Vagina (tissue), 2 donors: ENCODE measurements at regions not wholly inside any gene's neighbourhood (a gene's known extent, or its start where the extent isn't known, plus 50 kb on each side); places are given as distances from the start of the nearest gene placed in this dataset.

Experiments used
- DNase-seq, 2 donors: peaks; one replicate each; pipeline ENCODE4 v3.0.0-alpha.2; 2017; ENCODE audit errors: extremely low spot score in 2 of 2
- H3K27ac ChIP-seq: fragments of 200-600 bp; sonication (generic); one replicate; pipeline ENCODE4 v1.5.1; 2019
- H3K27me3 ChIP-seq: fragments of 200-600 bp; sonication (generic); one replicate; pipeline ENCODE4 v1.5.1; 2019
- H3K36me3 ChIP-seq, 2 donors: fragments of 200-600 bp; sonication (generic); one replicate each; pipeline ENCODE4 v1.5.1; 2017 to 2019
- H3K4me1 ChIP-seq: fragments of 200-600 bp; sonication (generic); one replicate; pipeline ENCODE4 v1.5.1; 2019
- H3K4me3 ChIP-seq, 2 donors: fragments of 200-600 bp; sonication (generic); 1 replicate in 1 of 2; 2 replicates in 1 of 2; pipeline ENCODE4 v1.5.1; 2016 to 2019
- H3K9me3 ChIP-seq: fragments of 200-600 bp; sonication (generic); one replicate; pipeline ENCODE4 v1.5.1; 2019
- CTCF ChIP-seq, 3 experiments: fragments of 450-650 bp in 2 of 3; fragments of 200-600 bp in 1 of 3; sonication (generic) in 1 of 3; IDR thresholded peaks; one replicate each; pipeline ENCODE4 v1.5.1; 2017 to 2019; ENCODE audit warnings: antibody characterized with exemption in 3 of 3, mild to moderate bottlenecking in 2 of 3, moderate library complexity in 2 of 3
- POLR2A ChIP-seq, 2 donors: fragments of 450-650 bp; IDR thresholded peaks; one replicate each; pipeline ENCODE4 v1.6.1; 2017; ENCODE audit warnings: antibody characterized with exemption in 2 of 2, mild to moderate bottlenecking in 2 of 2, moderate library complexity in 2 of 2
- POLR2AphosphoS5 ChIP-seq, 2 donors: sonication (generic); formaldehyde crosslinking; IDR thresholded peaks; one replicate each; pipeline ENCODE4 v1.9.0; 2017; ENCODE audit warnings: antibody characterized with exemption in 2 of 2, mild to moderate bottlenecking in 2 of 2, low read depth in 1 of 2; ENCODE audit not compliant: insufficient read depth in 1 of 2
- intact Hi-C: fragments of 100-400 bp; cut with DNase I; formaldehyde crosslinking; loops from one replicate; pipeline ENCODE4 v1.15.1; 2023

- no peak overlapping the region for H3K4me3 ChIP-seq
- no peaks in the 10 kb centered on the region for H3K36me3 ChIP-seq
- no peak for DNase-seq
- no peaks in the 10 kb centered on the region for H3K4me1 ChIP-seq
- no peak for TF ChIP-seq CTCF (IDR thresholded peaks at IDR 0.05)
- TF ChIP-seq POLR2AphosphoS5 (IDR thresholded peaks at IDR 0.05; ENCODE audit: insufficient read depth in 1 of 2, low read depth in 1 of 2) = no peak
- H3K27ac ChIP-seq = no peak overlapping the region
- H3K27me3 ChIP-seq = no peaks in the 10 kb centered on the region
- no peaks in the 10 kb centered on the region for H3K9me3 ChIP-seq
- intact Hi-C loops = no loop called here
These were observed 71.9 kb upstream of the TNS3 start for GRCh38 chr7:47653550-47654411.

- Histone ChIP-seq H3K36me3 (no peaks in the 10 kb centered on the region), H3K4me3 (no peak overlapping the region), H3K9me3 (no peaks in the 10 kb centered on the region), H3K27me3 (no peaks in the 10 kb centered on the region), H3K4me1 (no peaks in the 10 kb centered on the region), H3K27ac (no peak overlapping the region)
- intact Hi-C loops = no loop called here
- DNase-seq = no peak
- TF ChIP-seq POLR2AphosphoS5 (IDR thresholded peaks at IDR 0.05; ENCODE audit: insufficient read depth in 1 of 2, low read depth in 1 of 2) = no peak
These were observed 70.7 kb upstream of the TNS3 start for GRCh38 chr7:47652591-47652990.

- no peaks in the 10 kb centered on the region for H3K36me3 ChIP-seq
- intact Hi-C loops = no loop called here
- no peak overlapping the region for H3K27ac ChIP-seq
- H3K4me3 ChIP-seq = no peak overlapping the region
- no peak for DNase-seq
- H3K9me3 ChIP-seq = no peaks in the 10 kb centered on the region
- no peak for TF ChIP-seq CTCF (IDR thresholded peaks at IDR 0.05)
- no peak for TF ChIP-seq POLR2A (IDR thresholded peaks at IDR 0.05)
- no peak for TF ChIP-seq POLR2AphosphoS5 (IDR thresholded peaks at IDR 0.05; ENCODE audit: insufficient read depth in 1 of 2, low read depth in 1 of 2)
- no peaks in the 10 kb centered on the region for H3K4me1 ChIP-seq
- no peaks in the 10 kb centered on the region for H3K27me3 ChIP-seq
These were observed 69.7 kb upstream of the TNS3 start for GRCh38 chr7:47651355-47652317.

GRCh38 chr7:47649919-47650318 lies 68.0 kb upstream of the TNS3 start:
- TF ChIP-seq POLR2A (IDR thresholded peaks at IDR 0.05) = no peak
- TF ChIP-seq CTCF (IDR thresholded peaks at IDR 0.05) = no peak
- no peak for TF ChIP-seq POLR2AphosphoS5 (IDR thresholded peaks at IDR 0.05; ENCODE audit: insufficient read depth in 1 of 2, low read depth in 1 of 2)
- Histone ChIP-seq H3K27me3 (no peaks in the 10 kb centered on the region), H3K4me1 (no peaks in the 10 kb centered on the region), H3K36me3 (no peaks in the 10 kb centered on the region), H3K4me3 (no peak overlapping the region), H3K27ac (no peak overlapping the region), H3K9me3 (no peaks in the 10 kb centered on the region)
- intact Hi-C loops = no loop called here
- DNase-seq = no peak

- DNase-seq = no peak
- no peaks in the 10 kb centered on the region for H3K9me3 ChIP-seq
- intact Hi-C loops = no loop called here
- no peak for TF ChIP-seq POLR2A (IDR thresholded peaks at IDR 0.05)
- TF ChIP-seq POLR2AphosphoS5 (IDR thresholded peaks at IDR 0.05; ENCODE audit: insufficient read depth in 1 of 2, low read depth in 1 of 2) = no peak
- TF ChIP-seq CTCF (IDR thresholded peaks at IDR 0.05) = no peak
- no peaks in the 10 kb centered on the region for H3K36me3 ChIP-seq
- H3K27ac ChIP-seq = no peak overlapping the region
- no peaks in the 10 kb centered on the region for H3K4me1 ChIP-seq
- H3K4me3 ChIP-seq = no peak overlapping the region
- no peaks in the 10 kb centered on the region for H3K27me3 ChIP-seq
These were observed 66.5 kb upstream of the TNS3 start for GRCh38 chr7:47648275-47648925.
